ENCODE measurements at regions not wholly inside any gene's neighbourhood (a gene's known extent, or its start where the extent isn't known, plus 50 kb on each side); places are given as distances from the start of the nearest gene placed in this dataset.

DNA sequence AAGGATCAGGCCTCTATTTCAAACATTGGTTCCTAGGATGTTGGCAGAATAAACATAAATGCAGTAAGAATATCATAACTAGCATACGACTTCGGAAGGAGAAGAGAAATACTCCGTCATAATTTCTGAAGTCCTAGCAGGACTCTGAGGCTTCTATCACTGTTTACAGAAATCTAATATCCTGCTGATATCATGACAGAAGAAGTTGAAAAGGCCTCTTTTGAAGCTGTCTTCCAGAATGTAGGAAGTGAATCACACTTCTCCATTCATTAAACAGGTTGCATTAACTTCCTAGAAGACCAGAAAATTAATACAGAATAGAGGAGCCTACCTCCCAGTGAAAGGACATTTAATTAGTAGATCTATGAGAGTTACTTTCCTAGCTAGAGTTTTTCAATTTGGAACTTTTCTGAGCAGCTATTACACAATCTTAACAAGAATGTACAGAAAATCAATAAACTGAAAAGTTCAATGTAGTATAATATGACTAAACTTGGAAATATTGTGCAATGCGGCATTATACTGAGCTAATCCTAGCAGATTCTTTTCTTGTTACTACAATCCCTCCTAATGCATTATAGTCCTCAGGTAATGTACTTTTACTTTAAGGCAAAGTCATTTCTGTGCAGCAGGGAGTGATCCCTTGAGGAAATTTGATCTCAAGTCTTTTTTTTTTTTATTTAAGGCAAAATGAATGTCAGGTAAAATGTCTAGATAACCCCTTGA lies 622.6 kb upstream of the CELF2 start:
- DNase-seq (ENCODE audit: low read depth in 6 of 9, low spot score in 9 of 9) = no peak
- no peaks in the 10 kb centered on the region for H3K27me3 ChIP-seq (ENCODE audit: control insufficient read depth in 2 of 2, insufficient read depth in 1 of 2, low read length in 1 of 2)
- no peaks in the 10 kb centered on the region for H3K9me3 ChIP-seq (ENCODE audit: control insufficient read depth in 2 of 2, insufficient read depth in 1 of 2, low read length in 1 of 2)
- no peaks in the 10 kb centered on the region for H3K36me3 ChIP-seq (ENCODE audit: control insufficient read depth in 2 of 2, insufficient read depth in 2 of 2, low read length in 1 of 2)
- no peak overlapping the region for H3K27ac ChIP-seq (ENCODE audit: low read depth in 1 of 2, low read length in 1 of 2)
- no peaks in the 10 kb centered on the region for H3K4me1 ChIP-seq (ENCODE audit: control insufficient read depth in 2 of 2, insufficient read depth in 2 of 2, low read length in 2 of 2)
- 94% methylated on average over 4 of the region's 4 CpGs for WGBS
- H3K4me3 ChIP-seq (ENCODE audit: low read length in 2 of 2) = no peak overlapping the region

DNA sequence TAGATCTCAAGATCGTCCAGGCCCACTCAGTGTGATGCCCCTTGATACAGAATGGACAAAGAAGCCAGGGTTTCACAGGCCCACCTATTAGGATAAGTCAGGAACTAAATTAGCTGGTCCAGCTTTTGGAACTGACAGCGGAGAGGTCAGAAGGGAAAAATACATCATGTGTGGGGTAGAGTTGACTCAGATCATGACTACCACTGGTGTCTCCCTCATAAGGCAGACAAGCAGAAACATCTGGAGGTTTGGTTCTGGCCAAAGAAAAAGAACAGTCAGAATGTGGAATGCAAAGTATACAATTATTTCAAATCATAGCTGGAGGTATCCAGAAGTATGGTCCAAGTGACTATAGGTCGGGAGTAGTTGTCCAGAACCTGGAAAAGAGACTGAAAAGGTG lies 621.1 kb upstream of the CELF2 start:
- no peak overlapping the region for H3K4me3 ChIP-seq (ENCODE audit: low read length in 2 of 2)
- 87% methylated on average over 3 of the region's 3 CpGs for WGBS
- no peaks in the 10 kb centered on the region for H3K4me1 ChIP-seq (ENCODE audit: control insufficient read depth in 2 of 2, insufficient read depth in 2 of 2, low read length in 2 of 2)
- peaks cover 0 to under 1% of the 10 kb centered on the region in 2 donors for H3K9me3 ChIP-seq (ENCODE audit: control insufficient read depth in 2 of 2, insufficient read depth in 1 of 2, low read length in 1 of 2)
- H3K27ac ChIP-seq (ENCODE audit: low read depth in 1 of 2, low read length in 1 of 2) = no peak overlapping the region
- DNase-seq (ENCODE audit: low read depth in 6 of 9, low spot score in 9 of 9) = no peak
- no peaks in the 10 kb centered on the region for H3K27me3 ChIP-seq (ENCODE audit: control insufficient read depth in 2 of 2, insufficient read depth in 1 of 2, low read length in 1 of 2)
- H3K36me3 ChIP-seq (ENCODE audit: control insufficient read depth in 2 of 2, insufficient read depth in 2 of 2, low read length in 1 of 2) = no peaks in the 10 kb centered on the region

DNA sequence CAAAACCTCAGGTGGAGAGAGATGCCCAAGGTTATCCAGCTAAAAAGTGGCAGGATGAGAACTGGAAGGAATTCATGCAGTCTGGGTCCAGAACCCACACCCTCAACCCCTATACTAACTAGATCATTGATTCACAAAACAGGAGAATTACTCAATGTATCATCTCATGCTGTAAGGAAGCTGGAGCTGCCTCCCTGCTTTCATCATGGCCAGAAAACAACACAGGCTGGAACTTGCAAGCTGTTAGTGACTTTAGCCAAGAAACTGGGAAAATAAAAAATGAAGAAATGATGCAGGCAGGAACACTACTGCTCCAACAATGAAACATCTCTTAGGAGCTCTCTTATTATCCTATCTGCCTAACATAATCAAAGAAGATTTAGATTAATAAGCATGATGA lies 619.8 kb upstream of the CELF2 start:
- no peaks in the 10 kb centered on the region for H3K36me3 ChIP-seq (ENCODE audit: control insufficient read depth in 2 of 2, insufficient read depth in 2 of 2, low read length in 1 of 2)
- no peak for DNase-seq (ENCODE audit: low read depth in 6 of 9, low spot score in 9 of 9)
- peaks cover 0 to 4% of the 10 kb centered on the region in 2 donors for H3K9me3 ChIP-seq (ENCODE audit: control insufficient read depth in 2 of 2, insufficient read depth in 1 of 2, low read length in 1 of 2)
- no peaks in the 10 kb centered on the region for H3K4me1 ChIP-seq (ENCODE audit: control insufficient read depth in 2 of 2, insufficient read depth in 2 of 2, low read length in 2 of 2)
- H3K27me3 ChIP-seq (ENCODE audit: control insufficient read depth in 2 of 2, insufficient read depth in 1 of 2, low read length in 1 of 2) = no peaks in the 10 kb centered on the region
- no peak overlapping the region for H3K4me3 ChIP-seq (ENCODE audit: low read length in 2 of 2)
- H3K27ac ChIP-seq (ENCODE audit: low read depth in 1 of 2, low read length in 1 of 2) = no peak overlapping the region

DNA sequence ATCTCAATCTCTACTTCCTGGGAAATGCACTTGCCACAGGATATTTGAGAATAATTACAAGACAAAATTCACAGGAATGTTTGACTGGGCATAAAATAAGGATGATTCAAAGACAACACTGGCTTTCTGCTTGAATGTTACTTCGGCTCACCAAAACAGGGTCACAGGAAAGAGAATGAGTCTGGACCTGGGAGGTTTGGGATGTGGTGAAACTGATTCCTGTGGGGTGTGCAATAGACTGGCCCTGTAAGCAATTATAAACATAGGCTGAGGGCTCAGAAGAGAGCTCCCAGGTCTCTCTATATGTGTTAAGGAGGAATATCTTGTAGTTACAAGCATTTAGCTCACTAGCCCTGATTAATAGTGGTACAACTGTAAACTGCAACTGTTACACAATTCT lies 613.9 kb upstream of the CELF2 start:
- no peak overlapping the region for H3K4me3 ChIP-seq (ENCODE audit: low read length in 2 of 2)
- H3K27ac ChIP-seq (ENCODE audit: low read depth in 1 of 2, low read length in 1 of 2) = no peak overlapping the region
- peaks cover 0 to 4% of the 10 kb centered on the region in 2 donors for H3K9me3 ChIP-seq (ENCODE audit: control insufficient read depth in 2 of 2, insufficient read depth in 1 of 2, low read length in 1 of 2)
- H3K4me1 ChIP-seq (ENCODE audit: control insufficient read depth in 2 of 2, insufficient read depth in 2 of 2, low read length in 2 of 2) = no peaks in the 10 kb centered on the region
- DNase-seq (ENCODE audit: low read depth in 6 of 9, low spot score in 9 of 9) = no peak
- 96% methylated on average over 1 of the region's 1 CpG for WGBS
- no peaks in the 10 kb centered on the region for H3K36me3 ChIP-seq (ENCODE audit: control insufficient read depth in 2 of 2, insufficient read depth in 2 of 2, low read length in 1 of 2)
- no peaks in the 10 kb centered on the region for H3K27me3 ChIP-seq (ENCODE audit: control insufficient read depth in 2 of 2, insufficient read depth in 1 of 2, low read length in 1 of 2)

DNA sequence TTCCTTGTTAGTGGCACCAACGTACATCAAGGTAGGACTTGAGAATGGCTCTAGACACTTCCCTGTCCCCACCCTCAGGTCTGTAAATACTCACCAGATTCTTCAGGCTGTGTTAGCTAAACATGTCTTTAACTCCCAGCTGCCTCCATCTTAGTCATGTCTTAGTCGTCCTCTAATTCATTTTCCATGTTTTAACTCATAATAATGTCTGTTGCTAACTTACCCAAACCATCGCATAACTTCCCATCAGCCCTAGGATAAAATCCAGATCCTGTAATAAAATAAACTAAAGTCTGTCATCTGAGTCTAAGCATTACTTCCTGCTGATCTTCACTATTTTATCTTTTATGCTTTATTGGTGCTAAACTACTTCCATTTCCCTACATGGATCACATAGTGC lies 600.0 kb upstream of the CELF2 start:
- no peaks in the 10 kb centered on the region for H3K36me3 ChIP-seq (ENCODE audit: control insufficient read depth in 2 of 2, insufficient read depth in 2 of 2, low read length in 1 of 2)
- H3K4me1 ChIP-seq (ENCODE audit: control insufficient read depth in 2 of 2, insufficient read depth in 2 of 2, low read length in 2 of 2) = no peaks in the 10 kb centered on the region
- no peak for DNase-seq (ENCODE audit: low read depth in 6 of 9, low spot score in 9 of 9)
- H3K27ac ChIP-seq (ENCODE audit: low read depth in 1 of 2, low read length in 1 of 2) = no peak overlapping the region
- 96% methylated on average over 3 of the region's 3 CpGs for WGBS
- no peaks in the 10 kb centered on the region for H3K27me3 ChIP-seq (ENCODE audit: control insufficient read depth in 2 of 2, insufficient read depth in 1 of 2, low read length in 1 of 2)
- H3K4me3 ChIP-seq (ENCODE audit: low read length in 2 of 2) = no peak overlapping the region
- H3K9me3 ChIP-seq (ENCODE audit: control insufficient read depth in 2 of 2, insufficient read depth in 1 of 2, low read length in 1 of 2) = no peaks in the 10 kb centered on the region

DNA sequence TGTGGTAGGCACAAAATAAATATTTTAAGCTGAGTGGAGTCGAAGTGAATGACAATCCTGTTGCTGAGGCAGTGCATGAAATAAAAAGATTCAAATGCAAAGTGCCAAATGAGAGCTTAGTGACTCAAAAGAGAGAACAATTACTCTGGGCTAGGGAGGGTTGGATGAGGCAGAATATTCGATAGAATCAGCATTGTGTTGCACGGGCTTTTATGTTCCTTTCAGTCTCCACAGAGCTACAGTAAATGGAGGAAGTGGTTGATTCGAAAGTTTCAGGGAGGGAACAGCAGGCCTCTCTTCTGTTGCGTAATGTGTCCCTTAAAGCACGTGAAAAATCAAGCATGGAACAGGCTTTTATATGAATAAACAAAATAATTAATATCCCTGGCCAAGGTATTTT lies 599.3 kb upstream of the CELF2 start:
- Histone ChIP-seq H3K27ac (ENCODE audit: low read depth in 1 of 2, low read length in 1 of 2) (no peak overlapping the region), H3K9me3 (ENCODE audit: control insufficient read depth in 2 of 2, insufficient read depth in 1 of 2, low read length in 1 of 2) (no peaks in the 10 kb centered on the region), H3K4me3 (ENCODE audit: low read length in 2 of 2) (no peak overlapping the region), H3K4me1 (ENCODE audit: control insufficient read depth in 2 of 2, insufficient read depth in 2 of 2, low read length in 2 of 2) (no peaks in the 10 kb centered on the region), H3K27me3 (ENCODE audit: control insufficient read depth in 2 of 2, insufficient read depth in 1 of 2, low read length in 1 of 2) (no peaks in the 10 kb centered on the region), H3K36me3 (ENCODE audit: control insufficient read depth in 2 of 2, insufficient read depth in 2 of 2, low read length in 1 of 2) (no peaks in the 10 kb centered on the region)
- 21% methylated on average over 6 of the region's 6 CpGs for WGBS
- peak in 3 of 9 donors; percentile 2 to 36 (median 2) for DNase-seq (ENCODE audit: low read depth in 6 of 9, low spot score in 9 of 9)

DNA sequence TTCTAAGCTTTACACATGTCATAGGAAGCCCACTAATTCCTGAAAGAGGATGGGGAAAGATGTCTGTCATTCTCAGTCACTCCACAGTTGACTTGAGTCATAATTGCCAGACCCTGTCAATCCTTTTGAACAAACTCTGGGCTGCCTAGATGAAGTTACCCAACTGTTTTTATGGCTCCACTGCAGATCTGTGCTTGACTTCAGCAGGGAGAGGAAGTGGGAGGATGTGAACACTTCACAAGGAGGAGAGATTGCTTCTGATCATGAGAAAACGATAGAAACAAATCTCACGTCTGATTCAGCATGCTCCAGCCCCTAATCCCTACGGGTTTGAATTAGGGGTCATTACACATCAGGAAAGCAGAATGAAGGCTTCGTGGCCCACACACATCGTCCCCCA lies 596.6 kb upstream of the CELF2 start:
- no peak for DNase-seq (ENCODE audit: low read depth in 6 of 9, low spot score in 9 of 9)
- no peaks in the 10 kb centered on the region for H3K27me3 ChIP-seq (ENCODE audit: control insufficient read depth in 2 of 2, insufficient read depth in 1 of 2, low read length in 1 of 2)
- 91% methylated on average over 5 of the region's 5 CpGs for WGBS
- no peak overlapping the region for H3K4me3 ChIP-seq (ENCODE audit: low read length in 2 of 2)
- no peak overlapping the region for H3K27ac ChIP-seq (ENCODE audit: low read depth in 1 of 2, low read length in 1 of 2)
- H3K36me3 ChIP-seq (ENCODE audit: control insufficient read depth in 2 of 2, insufficient read depth in 2 of 2, low read length in 1 of 2) = no peaks in the 10 kb centered on the region
- no peaks in the 10 kb centered on the region for H3K9me3 ChIP-seq (ENCODE audit: control insufficient read depth in 2 of 2, insufficient read depth in 1 of 2, low read length in 1 of 2)
- H3K4me1 ChIP-seq (ENCODE audit: control insufficient read depth in 2 of 2, insufficient read depth in 2 of 2, low read length in 2 of 2) = no peaks in the 10 kb centered on the region

DNA sequence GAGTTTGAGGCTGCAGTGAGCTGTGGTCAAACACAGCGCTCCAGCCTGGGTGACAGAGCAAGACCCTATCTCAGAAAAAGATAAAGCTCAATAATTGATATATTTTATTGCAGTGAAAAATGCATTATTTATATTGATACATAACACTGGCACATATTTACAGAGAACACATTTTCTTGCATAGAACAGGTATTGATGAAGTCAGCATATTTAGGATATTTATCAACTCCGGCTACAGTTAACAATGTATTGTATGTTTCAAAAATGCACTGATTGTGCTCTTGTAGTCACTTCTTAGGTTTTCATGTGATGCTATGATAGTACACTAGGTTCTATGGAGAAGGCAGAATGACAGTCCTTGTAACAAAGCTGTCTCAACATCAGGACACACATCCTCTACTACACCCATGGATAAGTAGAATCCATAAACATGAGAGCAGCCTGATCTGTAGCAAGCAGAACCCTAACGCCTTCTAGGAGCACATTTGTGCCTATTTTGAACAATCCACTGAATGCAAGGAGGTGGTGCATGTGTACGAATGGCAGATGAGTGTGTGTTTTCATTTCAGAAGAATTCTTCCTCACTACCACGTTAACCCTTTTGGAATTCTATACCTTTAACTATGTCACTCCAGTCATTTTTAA lies 586.1 kb upstream of the CELF2 start:
- Histone ChIP-seq H3K36me3 (ENCODE audit: control insufficient read depth in 2 of 2, insufficient read depth in 2 of 2, low read length in 1 of 2) (no peaks in the 10 kb centered on the region), H3K4me3 (ENCODE audit: low read length in 2 of 2) (no peak overlapping the region), H3K4me1 (ENCODE audit: control insufficient read depth in 2 of 2, insufficient read depth in 2 of 2, low read length in 2 of 2) (no peaks in the 10 kb centered on the region), H3K27ac (ENCODE audit: low read depth in 1 of 2, low read length in 1 of 2) (no peak overlapping the region), H3K9me3 (ENCODE audit: control insufficient read depth in 2 of 2, insufficient read depth in 1 of 2, low read length in 1 of 2) (no peaks in the 10 kb centered on the region), H3K27me3 (ENCODE audit: control insufficient read depth in 2 of 2, insufficient read depth in 1 of 2, low read length in 1 of 2) (no peaks in the 10 kb centered on the region)
- DNase-seq (ENCODE audit: low read depth in 6 of 9, low spot score in 9 of 9) = no peak
- WGBS = 91% methylated on average over 5 of the region's 5 CpGs

DNA sequence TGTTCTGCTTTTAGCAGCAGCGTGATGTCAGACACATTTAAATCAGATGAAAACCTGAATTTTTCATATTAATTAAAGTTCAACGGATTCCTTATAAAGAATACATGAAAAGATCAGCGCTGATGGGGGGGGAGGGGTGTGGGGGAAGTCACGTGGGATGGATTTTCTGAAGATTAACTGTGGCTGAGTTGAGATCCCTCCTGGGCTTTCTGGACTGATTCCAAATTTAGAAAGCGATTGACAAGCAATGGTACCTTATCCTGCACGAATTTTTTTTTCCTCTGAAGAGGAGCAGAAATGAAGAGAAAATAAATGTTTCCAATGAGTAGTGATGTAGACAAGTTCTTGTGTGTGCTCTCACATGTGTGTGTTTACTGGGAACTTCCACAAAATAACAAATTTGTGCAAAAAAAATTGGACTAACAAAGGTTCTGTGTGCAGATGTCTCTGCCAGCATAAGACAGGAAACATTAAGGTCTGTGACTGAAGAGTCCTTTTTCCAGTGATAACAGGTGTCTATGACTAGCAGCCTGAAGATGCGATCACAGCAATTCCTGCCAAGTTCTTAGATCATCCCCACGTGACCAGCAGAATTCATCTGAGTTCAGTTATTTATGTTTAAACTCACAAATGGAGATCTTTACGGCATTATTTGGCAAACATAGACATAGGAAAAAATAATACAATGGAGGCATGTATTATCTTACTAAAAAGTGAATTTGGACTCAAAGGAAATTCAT lies 585.2 kb upstream of the CELF2 start:
- 84% methylated on average over 9 of the region's 9 CpGs for WGBS
- Histone ChIP-seq H3K36me3 (ENCODE audit: control insufficient read depth in 2 of 2, insufficient read depth in 2 of 2, low read length in 1 of 2) (no peaks in the 10 kb centered on the region), H3K4me1 (ENCODE audit: control insufficient read depth in 2 of 2, insufficient read depth in 2 of 2, low read length in 2 of 2) (no peaks in the 10 kb centered on the region), H3K9me3 (ENCODE audit: control insufficient read depth in 2 of 2, insufficient read depth in 1 of 2, low read length in 1 of 2) (no peaks in the 10 kb centered on the region), H3K4me3 (ENCODE audit: low read length in 2 of 2) (no peak overlapping the region), H3K27ac (ENCODE audit: low read depth in 1 of 2, low read length in 1 of 2) (no peak overlapping the region), H3K27me3 (ENCODE audit: control insufficient read depth in 2 of 2, insufficient read depth in 1 of 2, low read length in 1 of 2) (no peaks in the 10 kb centered on the region)
- no peak for DNase-seq (ENCODE audit: low read depth in 6 of 9, low spot score in 9 of 9)
